HCT116 (cell line): ENCODE measurements at regions not wholly inside any gene's neighbourhood (a gene's known extent, or its start where the extent isn't known, plus 50 kb on each side); places are given as distances from the start of the nearest gene placed in this dataset.

ENCODE experiments used
- EZH2 ChIP-seq: fragments of 200-600 bp; sonication (generic); IDR thresholded peaks from 2 replicates; pipeline ENCODE4 v1.6.1; 2017; ENCODE audit warnings: antibody characterized with exemption, mixed run types
- POLR2A ChIP-seq: IDR thresholded peaks from 2 replicates; pipeline ENCODE4 v1.7.0; 2011; ENCODE audit warnings: borderline replicate concordance; ENCODE audit not compliant: insufficient read depth, insufficient read length; ENCODE audit errors: extremely low read depth
- POLR2AphosphoS5 ChIP-seq: IDR thresholded peaks from 2 replicates; pipeline ENCODE4 v1.6.1; 2011; ENCODE audit warnings: mild to moderate bottlenecking, low read depth, low read length, moderate library complexity
- RAD21 ChIP-seq: IDR thresholded peaks from 2 replicates; pipeline ENCODE4 v1.6.1; 2012; ENCODE audit warnings: low read depth, mild to moderate bottlenecking
- YY1 ChIP-seq: IDR thresholded peaks from 2 replicates; pipeline ENCODE4 v1.6.1; 2011; ENCODE audit warnings: low read length, low read depth, moderate library complexity, mild to moderate bottlenecking; ENCODE audit not compliant: insufficient replicate concordance; ENCODE audit errors: extremely low read depth
- ZFX ChIP-seq: fragments of 450-650 bp; IDR thresholded peaks from 2 replicates; pipeline ENCODE4 v1.6.1; 2017
- TF ChIP-seq, protein P1 (sequence below), 3 experiments: fragments of 200-600 bp in 1 of 3; sonication (generic) in 1 of 3; IDR thresholded peaks in 2 of 3; conservative IDR thresholded peaks in 1 of 3; 2 replicates each; pipeline ENCODE4 v1.5.1; 2012 to 2017; ENCODE audit warnings: low read depth in 2 of 3, low read length in 2 of 3, antibody characterized with exemption in 1 of 3, borderline replicate concordance in 1 of 3, control low read depth in 1 of 3, mild to moderate bottlenecking in 1 of 3, mixed read lengths in 1 of 3, mixed run types in 1 of 3, moderate library complexity in 1 of 3; ENCODE audit not compliant: insufficient read depth in 1 of 3
- TF ChIP-seq, protein P2 (sequence below): IDR thresholded peaks from 2 replicates; pipeline ENCODE4 v1.6.1; 2012; ENCODE audit warnings: low read depth

DNA sequence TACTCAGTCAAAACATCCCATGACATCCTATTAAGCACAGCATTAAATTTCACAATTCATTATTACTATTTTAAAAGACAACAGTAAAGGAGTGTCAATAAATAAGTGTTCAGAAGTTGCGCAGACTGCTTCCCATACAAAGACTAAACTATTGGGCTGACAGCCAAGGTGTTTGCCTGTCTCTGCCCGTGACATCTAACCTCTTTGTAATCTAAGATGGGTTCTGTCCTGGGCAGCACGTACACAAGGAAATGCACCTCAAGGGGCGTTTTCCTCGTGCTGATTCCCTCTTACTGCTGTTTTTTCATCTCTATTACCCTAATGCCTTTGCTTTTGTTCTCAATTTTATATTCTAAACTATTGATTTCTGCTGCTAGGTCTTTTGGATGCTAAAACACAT lies 216.3 kb downstream of the NHLRC3 start:
- TF ChIP-seq EZH2 (no peak), POLR2A (no peak), RAD21 (no peak), YY1 (no peak), ZFX (no peak), POLR2AphosphoS5 (no peak)
- TF ChIP-seq, protein P1, sequence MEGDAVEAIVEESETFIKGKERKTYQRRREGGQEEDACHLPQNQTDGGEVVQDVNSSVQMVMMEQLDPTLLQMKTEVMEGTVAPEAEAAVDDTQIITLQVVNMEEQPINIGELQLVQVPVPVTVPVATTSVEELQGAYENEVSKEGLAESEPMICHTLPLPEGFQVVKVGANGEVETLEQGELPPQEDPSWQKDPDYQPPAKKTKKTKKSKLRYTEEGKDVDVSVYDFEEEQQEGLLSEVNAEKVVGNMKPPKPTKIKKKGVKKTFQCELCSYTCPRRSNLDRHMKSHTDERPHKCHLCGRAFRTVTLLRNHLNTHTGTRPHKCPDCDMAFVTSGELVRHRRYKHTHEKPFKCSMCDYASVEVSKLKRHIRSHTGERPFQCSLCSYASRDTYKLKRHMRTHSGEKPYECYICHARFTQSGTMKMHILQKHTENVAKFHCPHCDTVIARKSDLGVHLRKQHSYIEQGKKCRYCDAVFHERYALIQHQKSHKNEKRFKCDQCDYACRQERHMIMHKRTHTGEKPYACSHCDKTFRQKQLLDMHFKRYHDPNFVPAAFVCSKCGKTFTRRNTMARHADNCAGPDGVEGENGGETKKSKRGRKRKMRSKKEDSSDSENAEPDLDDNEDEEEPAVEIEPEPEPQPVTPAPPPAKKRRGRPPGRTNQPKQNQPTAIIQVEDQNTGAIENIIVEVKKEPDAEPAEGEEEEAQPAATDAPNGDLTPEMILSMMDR (IDR thresholded peaks at IDR 0.05 in 2 of 3, conservative IDR thresholded peaks at IDR 0.05 in 1 of 3; ENCODE audit: borderline replicate concordance in 1 of 3, insufficient read depth in 1 of 3, low read depth in 2 of 3, low read length in 2 of 3) = no peak
- TF ChIP-seq, protein P2, sequence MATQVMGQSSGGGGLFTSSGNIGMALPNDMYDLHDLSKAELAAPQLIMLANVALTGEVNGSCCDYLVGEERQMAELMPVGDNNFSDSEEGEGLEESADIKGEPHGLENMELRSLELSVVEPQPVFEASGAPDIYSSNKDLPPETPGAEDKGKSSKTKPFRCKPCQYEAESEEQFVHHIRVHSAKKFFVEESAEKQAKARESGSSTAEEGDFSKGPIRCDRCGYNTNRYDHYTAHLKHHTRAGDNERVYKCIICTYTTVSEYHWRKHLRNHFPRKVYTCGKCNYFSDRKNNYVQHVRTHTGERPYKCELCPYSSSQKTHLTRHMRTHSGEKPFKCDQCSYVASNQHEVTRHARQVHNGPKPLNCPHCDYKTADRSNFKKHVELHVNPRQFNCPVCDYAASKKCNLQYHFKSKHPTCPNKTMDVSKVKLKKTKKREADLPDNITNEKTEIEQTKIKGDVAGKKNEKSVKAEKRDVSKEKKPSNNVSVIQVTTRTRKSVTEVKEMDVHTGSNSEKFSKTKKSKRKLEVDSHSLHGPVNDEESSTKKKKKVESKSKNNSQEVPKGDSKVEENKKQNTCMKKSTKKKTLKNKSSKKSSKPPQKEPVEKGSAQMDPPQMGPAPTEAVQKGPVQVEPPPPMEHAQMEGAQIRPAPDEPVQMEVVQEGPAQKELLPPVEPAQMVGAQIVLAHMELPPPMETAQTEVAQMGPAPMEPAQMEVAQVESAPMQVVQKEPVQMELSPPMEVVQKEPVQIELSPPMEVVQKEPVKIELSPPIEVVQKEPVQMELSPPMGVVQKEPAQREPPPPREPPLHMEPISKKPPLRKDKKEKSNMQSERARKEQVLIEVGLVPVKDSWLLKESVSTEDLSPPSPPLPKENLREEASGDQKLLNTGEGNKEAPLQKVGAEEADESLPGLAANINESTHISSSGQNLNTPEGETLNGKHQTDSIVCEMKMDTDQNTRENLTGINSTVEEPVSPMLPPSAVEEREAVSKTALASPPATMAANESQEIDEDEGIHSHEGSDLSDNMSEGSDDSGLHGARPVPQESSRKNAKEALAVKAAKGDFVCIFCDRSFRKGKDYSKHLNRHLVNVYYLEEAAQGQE = no peak
